SK-N-SH treated with all-trans-retinoic acid at 6 μM for 48 hours (cell line): ENCODE measurements at regions not wholly inside any gene's neighbourhood (a gene's known extent, or its start where the extent isn't known, plus 50 kb on each side); places are given as distances from the start of the nearest gene placed in this dataset.

Experiments
- ARNTL ChIP-seq: fragments of 450-650 bp; formaldehyde crosslinking; IDR thresholded peaks from 2 replicates; pipeline ENCODE4 v1.5.0; 2020; ENCODE audit warnings: low read depth, mild to moderate bottlenecking, moderate library complexity, borderline replicate concordance
- ESRRG ChIP-seq: fragments of 250-450 bp; sonication (Bioruptor Pico); IDR thresholded peaks from 2 replicates; pipeline ENCODE4 v1.6.1; 2021; ENCODE audit warnings: mild to moderate bottlenecking
- ZNF8 ChIP-seq: fragments of 450-650 bp; formaldehyde crosslinking; IDR thresholded peaks from 2 replicates; pipeline ENCODE4 v1.5.0; 2020; ENCODE audit warnings: mild to moderate bottlenecking, moderate library complexity
- TF ChIP-seq, protein P1 (sequence below): fragments of 250-450 bp; sonication (Bioruptor Pico); IDR thresholded peaks from 2 replicates; pipeline ENCODE4 v1.8.0; 2020; ENCODE audit warnings: mild to moderate bottlenecking, moderate library complexity, borderline replicate concordance
- TF ChIP-seq, protein P2 (sequence below): fragments of 250-450 bp; sonication (Bioruptor Pico); IDR thresholded peaks from 2 replicates; pipeline ENCODE4 v1.5.1; 2021; ENCODE audit warnings: mild to moderate bottlenecking, moderate library complexity

DNA sequence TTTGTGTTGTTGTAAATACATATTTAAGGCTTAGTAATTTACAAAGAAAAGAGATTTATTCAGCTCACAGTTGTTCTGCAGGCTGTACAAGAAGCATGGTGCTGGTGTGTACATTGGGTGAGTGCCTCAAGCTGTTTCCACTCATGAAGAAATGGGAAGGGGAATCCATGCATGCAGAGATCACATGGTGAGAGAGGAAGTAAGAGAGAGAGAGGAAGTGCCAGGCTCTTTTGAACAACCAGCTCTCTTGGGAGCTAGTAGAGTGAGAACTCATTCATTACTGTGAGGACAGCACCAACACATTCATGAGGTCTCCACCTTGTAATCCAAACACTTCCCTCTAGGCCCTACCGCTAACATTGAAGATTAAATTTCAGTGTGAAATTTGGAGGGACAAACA lies 909.2 kb downstream of the NSUN3 start:
- TF ChIP-seq, protein P1, sequence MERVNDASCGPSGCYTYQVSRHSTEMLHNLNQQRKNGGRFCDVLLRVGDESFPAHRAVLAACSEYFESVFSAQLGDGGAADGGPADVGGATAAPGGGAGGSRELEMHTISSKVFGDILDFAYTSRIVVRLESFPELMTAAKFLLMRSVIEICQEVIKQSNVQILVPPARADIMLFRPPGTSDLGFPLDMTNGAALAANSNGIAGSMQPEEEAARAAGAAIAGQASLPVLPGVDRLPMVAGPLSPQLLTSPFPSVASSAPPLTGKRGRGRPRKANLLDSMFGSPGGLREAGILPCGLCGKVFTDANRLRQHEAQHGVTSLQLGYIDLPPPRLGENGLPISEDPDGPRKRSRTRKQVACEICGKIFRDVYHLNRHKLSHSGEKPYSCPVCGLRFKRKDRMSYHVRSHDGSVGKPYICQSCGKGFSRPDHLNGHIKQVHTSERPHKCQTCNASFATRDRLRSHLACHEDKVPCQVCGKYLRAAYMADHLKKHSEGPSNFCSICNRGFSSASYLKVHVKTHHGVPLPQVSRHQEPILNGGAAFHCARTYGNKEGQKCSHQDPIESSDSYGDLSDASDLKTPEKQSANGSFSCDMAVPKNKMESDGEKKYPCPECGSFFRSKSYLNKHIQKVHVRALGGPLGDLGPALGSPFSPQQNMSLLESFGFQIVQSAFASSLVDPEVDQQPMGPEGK, result no peak
- no peak for TF ChIP-seq ZNF8 (CRISPR knock-in tag)
- TF ChIP-seq ESRRG, result no peak
- TF ChIP-seq ARNTL (CRISPR knock-in tag), result no peak
- TF ChIP-seq, protein P2, sequence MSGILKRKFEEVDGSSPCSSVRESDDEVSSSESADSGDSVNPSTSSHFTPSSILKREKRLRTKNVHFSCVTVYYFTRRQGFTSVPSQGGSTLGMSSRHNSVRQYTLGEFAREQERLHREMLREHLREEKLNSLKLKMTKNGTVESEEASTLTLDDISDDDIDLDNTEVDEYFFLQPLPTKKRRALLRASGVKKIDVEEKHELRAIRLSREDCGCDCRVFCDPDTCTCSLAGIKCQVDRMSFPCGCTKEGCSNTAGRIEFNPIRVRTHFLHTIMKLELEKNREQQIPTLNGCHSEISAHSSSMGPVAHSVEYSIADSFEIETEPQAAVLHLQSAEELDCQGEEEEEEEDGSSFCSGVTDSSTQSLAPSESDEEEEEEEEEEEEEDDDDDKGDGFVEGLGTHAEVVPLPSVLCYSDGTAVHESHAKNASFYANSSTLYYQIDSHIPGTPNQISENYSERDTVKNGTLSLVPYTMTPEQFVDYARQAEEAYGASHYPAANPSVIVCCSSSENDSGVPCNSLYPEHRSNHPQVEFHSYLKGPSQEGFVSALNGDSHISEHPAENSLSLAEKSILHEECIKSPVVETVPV (CRISPR knock-in tag), result no peak
